Naive thymus-derived CD4-positive, alpha-beta T cell (primary cell): ENCODE measurements at regions not wholly inside any gene's neighbourhood (a gene's known extent, or its start where the extent isn't known, plus 50 kb on each side); places are given as distances from the start of the nearest gene placed in this dataset.
A peak's percentile ranks its signal among the peaks of the same experiment; 100 is the strongest.

Experiments used
- ATAC-seq: fragments of 150-1000 bp; cut with Tn5 transposase; 2 replicates; pipeline ENCODE4 v1.10.0; 2021; ENCODE audit warnings: mild to moderate bottlenecking, moderate library complexity
- CTCF ChIA-PET: fragments of 350-600 bp; sonication (Branson Sonifier 250); formaldehyde crosslinking; loops from one replicate; lab custom pipeline; 2021; ENCODE audit warnings: antibody characterized with exemption; lab: Charles Lee
- POLR2A ChIA-PET: fragments of 350-600 bp; sonication (Branson Sonifier 250); formaldehyde crosslinking; loops from one replicate; lab custom pipeline; 2021; ENCODE audit warnings: antibody characterized with exemption, inconsistent platforms; lab: Charles Lee
- DNase-seq, 9 donors: peaks; one replicate each; pipeline versions ENCODE4 v3.0.0 to v3.0.0-alpha.2; 2020 to 2022; ENCODE audit warnings: mixed read lengths in 1 of 9
- H3K27ac ChIP-seq: one replicate; pipeline ENCODE4 v1.7.0; 2013; ENCODE audit warnings: mild to moderate bottlenecking, low read depth, low read length, moderate library complexity
- H3K27me3 ChIP-seq, 2 donors: one replicate each; pipeline ENCODE4 v1.7.0; 2013; ENCODE audit warnings: low read length in 2 of 2, mild to moderate bottlenecking in 2 of 2, moderate library complexity in 2 of 2; ENCODE audit not compliant: control insufficient read depth in 2 of 2, insufficient read depth in 2 of 2
- H3K36me3 ChIP-seq, 3 experiments: 1 replicate in 2 of 3; 2 replicates in 1 of 3; pipeline ENCODE4 v1.7.0; 2013; ENCODE audit warnings: low read length in 3 of 3, mild to moderate bottlenecking in 3 of 3, moderate library complexity in 1 of 3; ENCODE audit not compliant: insufficient read depth in 3 of 3, control insufficient read depth in 2 of 3
- H3K4me1 ChIP-seq, 2 donors: one replicate each; pipeline ENCODE4 v1.7.0; 2013; ENCODE audit warnings: low read length in 2 of 2, mild to moderate bottlenecking in 2 of 2, moderate library complexity in 1 of 2; ENCODE audit not compliant: control insufficient read depth in 2 of 2, insufficient read depth in 2 of 2
- H3K4me3 ChIP-seq: 2 replicates; pipeline ENCODE4 v1.7.0; 2013; ENCODE audit warnings: mild to moderate bottlenecking, low read length
- H3K9me3 ChIP-seq, 3 experiments: 1 replicate in 2 of 3; 2 replicates in 1 of 3; pipeline ENCODE4 v1.7.0; 2013; ENCODE audit warnings: low read length in 3 of 3; ENCODE audit not compliant: control insufficient read depth in 2 of 3
- H3K27ac Mint-ChIP-seq, 9 donors: one replicate each; pipeline ENCODE4 v1.8.0; 2020 to 2022; ENCODE audit warnings: mixed read lengths in 9 of 9, mild to moderate bottlenecking in 8 of 9, moderate library complexity in 5 of 9, inconsistent platforms in 2 of 9
- H3K27me3 Mint-ChIP-seq, 5 donors: one replicate each; pipeline ENCODE4 v1.8.0; 2021 to 2022; ENCODE audit warnings: mixed read lengths in 5 of 5, mild to moderate bottlenecking in 1 of 5
- H3K36me3 Mint-ChIP-seq, 5 donors: one replicate each; pipeline ENCODE4 v1.8.0; 2020 to 2022; ENCODE audit warnings: mixed read lengths in 5 of 5, mild to moderate bottlenecking in 3 of 5, inconsistent platforms in 1 of 5
- H3K4me1 Mint-ChIP-seq, 7 donors: one replicate each; pipeline ENCODE4 v1.8.0; 2020 to 2022; ENCODE audit warnings: mixed read lengths in 7 of 7, mild to moderate bottlenecking in 3 of 7, inconsistent platforms in 1 of 7
- H3K4me3 Mint-ChIP-seq, 10 donors: one replicate each; pipeline ENCODE4 v1.8.0; 2020 to 2022; ENCODE audit warnings: mild to moderate bottlenecking in 10 of 10, mixed read lengths in 10 of 10, moderate library complexity in 6 of 10, inconsistent platforms in 2 of 10
- H3K9me3 Mint-ChIP-seq, 11 donors: one replicate each; pipeline ENCODE4 v1.8.0; 2020 to 2022; ENCODE audit warnings: mixed read lengths in 11 of 11, mild to moderate bottlenecking in 4 of 11, inconsistent platforms in 1 of 11, moderate library complexity in 1 of 11
- intact Hi-C, 2 donors: fragments of 100-400 bp; cut with micrococcal nuclease; formaldehyde crosslinking; loops; one replicate each; pipeline ENCODE4 v1.15.1; 2023

- H3K36me3 Mint-ChIP-seq = peaks cover 0 to 4% (median 0%) of the 10 kb centered on the region in 5 donors
- Histone ChIP-seq H3K36me3 (no peaks in the 10 kb centered on the region), H3K9me3 (peaks cover 0 to 3% (median 0%) of the 10 kb centered on the region in 3 experiments), H3K27me3 (no peaks in the 10 kb centered on the region), H3K27ac (no peak overlapping the region), H3K4me3 (no peak overlapping the region), H3K4me1 (no peaks in the 10 kb centered on the region)
- ATAC-seq = no peak
- no peaks in the 10 kb centered on the region for H3K4me1 Mint-ChIP-seq
- intact Hi-C loops = no loop called here
- H3K27me3 Mint-ChIP-seq = peaks cover 0 to 11% (median 4%) of the 10 kb centered on the region in 5 donors
- no peak for DNase-seq
- POLR2A ChIA-PET = no interaction called here
- no peak overlapping the region for H3K27ac Mint-ChIP-seq
- CTCF ChIA-PET = no interaction called here
- H3K9me3 Mint-ChIP-seq = peaks cover 0 to 28% (median 16%) of the 10 kb centered on the region in 11 donors
- no peak overlapping the region for H3K4me3 Mint-ChIP-seq
These were observed 160.9 kb upstream of the SMIM21 start for GRCh38 chr18:75588412-75588811.

- H3K9me3 ChIP-seq = no peaks in the 10 kb centered on the region
- Mint-ChIP-seq H3K36me3 (no peaks in the 10 kb centered on the region), H3K9me3 (peaks cover 0 to 17% (median 7%) of the 10 kb centered on the region in 11 donors), H3K27ac (no peak overlapping the region), H3K4me3 (no peak overlapping the region), H3K4me1 (no peaks in the 10 kb centered on the region), H3K27me3 (peaks cover 0 to 16% (median 7%) of the 10 kb centered on the region in 5 donors)
- no peak for DNase-seq
- no peak for ATAC-seq
- intact Hi-C loops = no loop called here
- H3K4me1 ChIP-seq = no peaks in the 10 kb centered on the region
- H3K36me3 ChIP-seq = no peaks in the 10 kb centered on the region
- CTCF ChIA-PET = no interaction called here
- H3K4me3 ChIP-seq = no peak overlapping the region
- H3K27ac ChIP-seq = no peak overlapping the region
- POLR2A ChIA-PET = no interaction called here
- H3K27me3 ChIP-seq = no peaks in the 10 kb centered on the region
These were observed 159.6 kb upstream of the SMIM21 start for GRCh38 chr18:75587131-75587530.

DNA sequence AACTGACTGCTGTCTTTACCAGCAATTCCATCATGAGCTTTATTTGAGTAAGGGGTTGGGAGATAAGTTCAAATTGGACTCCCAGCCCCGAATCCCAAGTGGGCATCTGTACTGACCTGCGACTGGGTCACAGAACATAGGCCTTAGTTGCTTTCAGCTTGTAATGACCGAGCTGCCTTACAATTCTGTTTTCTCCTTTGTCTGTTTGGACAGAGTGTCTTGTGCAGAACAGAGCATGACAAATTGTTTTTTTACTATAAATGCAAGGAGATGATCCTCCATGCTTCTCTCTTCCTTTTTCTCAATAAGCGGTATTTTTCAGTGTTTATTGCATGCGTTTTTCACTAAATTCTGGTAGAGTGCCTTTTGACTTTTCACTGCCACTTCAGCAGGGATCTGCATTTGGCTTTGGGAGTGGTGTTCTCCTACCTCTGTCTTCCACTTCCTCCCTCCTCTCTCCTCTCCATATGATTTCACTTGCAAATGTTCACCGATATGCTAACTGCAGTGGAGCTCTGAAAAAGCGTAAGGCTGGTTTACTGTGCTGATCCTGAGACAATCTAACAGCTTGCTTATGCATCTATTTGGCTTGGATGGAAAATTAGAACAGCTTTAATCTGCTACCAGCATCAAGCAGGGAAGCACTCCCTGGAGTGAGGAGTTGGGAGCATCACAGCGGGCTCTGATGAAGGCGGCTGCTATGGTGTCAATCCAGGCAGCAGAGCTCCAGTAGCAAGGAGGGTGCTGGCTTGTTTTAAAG is 158.8 kb upstream of the SMIM21 start:
- ATAC-seq = no peak
- intact Hi-C loops = no loop called here
- Histone ChIP-seq H3K27ac (no peak overlapping the region), H3K36me3 (no peaks in the 10 kb centered on the region), H3K4me3 (no peak overlapping the region), H3K4me1 (no peaks in the 10 kb centered on the region), H3K27me3 (no peaks in the 10 kb centered on the region), H3K9me3 (no peaks in the 10 kb centered on the region)
- peaks cover 0 to 8% (median 2%) of the 10 kb centered on the region in 11 donors for H3K9me3 Mint-ChIP-seq
- DNase-seq = no peak
- no peak overlapping the region for H3K4me3 Mint-ChIP-seq
- H3K4me1 Mint-ChIP-seq = no peaks in the 10 kb centered on the region
- peaks cover 0 to 16% (median 7%) of the 10 kb centered on the region in 5 donors for H3K27me3 Mint-ChIP-seq
- no peaks in the 10 kb centered on the region for H3K36me3 Mint-ChIP-seq
- ChIA-PET CTCF (no interaction called here), POLR2A (no interaction called here)
- H3K27ac Mint-ChIP-seq = no peak overlapping the region

DNA sequence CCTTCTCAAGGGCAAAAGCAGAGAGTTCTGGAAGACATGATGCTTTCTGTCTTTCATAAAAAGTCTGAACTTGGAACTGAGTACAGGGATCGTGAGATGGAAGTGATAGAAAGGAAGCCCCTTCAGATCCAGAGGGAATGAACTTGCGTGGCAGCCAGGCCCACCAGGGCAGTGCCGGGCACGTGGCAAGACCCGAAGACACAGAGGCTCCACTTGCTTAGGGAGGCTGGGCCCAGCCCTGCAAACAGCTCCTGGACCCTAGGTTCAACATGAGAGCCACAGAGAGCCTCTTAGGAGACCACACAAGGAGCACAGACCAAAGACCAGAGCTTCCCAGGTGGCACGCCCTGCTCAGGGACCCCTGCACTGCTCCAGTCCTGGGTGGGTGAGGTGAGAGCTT is 155.4 kb upstream of the SMIM21 start:
- Histone ChIP-seq H3K4me1 (no peaks in the 10 kb centered on the region), H3K36me3 (no peaks in the 10 kb centered on the region), H3K4me3 (no peak overlapping the region), H3K27ac (no peak overlapping the region), H3K9me3 (no peaks in the 10 kb centered on the region), H3K27me3 (no peaks in the 10 kb centered on the region)
- no peaks in the 10 kb centered on the region for H3K4me1 Mint-ChIP-seq
- intact Hi-C loops = no loop called here
- no peak overlapping the region for H3K27ac Mint-ChIP-seq
- H3K4me3 Mint-ChIP-seq = no peak overlapping the region
- ChIA-PET POLR2A (no interaction called here), CTCF (no interaction called here)
- H3K27me3 Mint-ChIP-seq = peaks cover 0 to 16% (median 12%) of the 10 kb centered on the region in 5 donors
- H3K9me3 Mint-ChIP-seq = peaks cover 0 to 1% (median 0%) of the 10 kb centered on the region in 11 donors
- no peak for DNase-seq
- no peak for ATAC-seq
- no peaks in the 10 kb centered on the region for H3K36me3 Mint-ChIP-seq

GRCh38 chr18:75582406-75582821 is 154.9 kb upstream of the SMIM21 start:
- Histone ChIP-seq H3K4me1 (no peaks in the 10 kb centered on the region), H3K9me3 (no peaks in the 10 kb centered on the region), H3K27me3 (no peaks in the 10 kb centered on the region), H3K36me3 (no peaks in the 10 kb centered on the region), H3K4me3 (no peak overlapping the region), H3K27ac (no peak overlapping the region)
- no peak overlapping the region for H3K4me3 Mint-ChIP-seq
- POLR2A ChIA-PET = no interaction called here
- no peaks in the 10 kb centered on the region for H3K4me1 Mint-ChIP-seq
- intact Hi-C loops = no loop called here
- H3K27me3 Mint-ChIP-seq = peaks cover 0 to 16% (median 12%) of the 10 kb centered on the region in 5 donors
- ATAC-seq = no peak
- no peaks in the 10 kb centered on the region for H3K36me3 Mint-ChIP-seq
- H3K9me3 Mint-ChIP-seq = peaks cover 0 to 1% (median 0%) of the 10 kb centered on the region in 11 donors
- DNase-seq = no peak
- CTCF ChIA-PET = no interaction called here
- H3K27ac Mint-ChIP-seq = no peak overlapping the region

DNA sequence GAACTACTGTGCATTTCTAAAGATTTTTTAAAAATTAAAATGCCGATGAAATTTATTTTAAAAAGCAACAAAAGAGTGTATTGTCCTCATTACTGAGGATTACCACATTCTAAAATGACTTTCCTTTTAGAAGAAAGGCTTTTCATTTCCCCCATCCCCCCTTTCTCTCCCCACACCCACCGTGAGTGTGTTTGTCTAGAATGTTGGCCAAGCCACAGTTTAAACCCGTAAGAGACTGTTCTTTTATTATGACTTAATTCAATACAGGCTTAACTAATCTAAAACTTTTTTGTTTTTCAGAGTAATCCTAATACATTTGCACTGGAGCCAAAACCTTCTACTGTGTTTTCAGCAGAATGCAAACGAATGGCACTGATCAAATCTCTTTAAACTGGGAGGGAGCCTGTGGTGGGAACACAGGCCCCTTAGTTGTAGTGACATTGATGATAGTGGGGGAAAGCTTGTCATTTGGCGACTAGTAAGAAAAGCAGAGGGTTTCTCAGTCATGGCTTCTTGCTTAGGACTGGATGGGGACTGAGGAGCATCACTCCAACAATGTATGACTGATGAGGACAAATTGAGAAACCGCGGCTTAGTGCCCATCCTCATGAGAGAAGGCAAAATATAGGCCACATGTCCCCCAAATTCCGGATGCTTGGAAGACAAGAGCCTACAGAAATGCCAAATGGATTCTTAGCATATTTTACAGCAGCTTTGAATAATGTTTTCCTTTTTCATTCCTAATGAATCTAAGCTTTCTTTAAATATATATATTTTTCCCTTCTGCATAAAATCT is 154.0 kb upstream of the SMIM21 start:
- Histone ChIP-seq H3K27ac (no peak overlapping the region), H3K27me3 (no peaks in the 10 kb centered on the region), H3K4me3 (no peak overlapping the region), H3K9me3 (no peaks in the 10 kb centered on the region), H3K4me1 (no peaks in the 10 kb centered on the region), H3K36me3 (no peaks in the 10 kb centered on the region)
- peaks cover 0 to 16% (median 12%) of the 10 kb centered on the region in 5 donors for H3K27me3 Mint-ChIP-seq
- no peak for DNase-seq
- H3K27ac Mint-ChIP-seq = peak overlapping the region in 1 of 9 donors; percentile 3
- ChIA-PET POLR2A (no interaction called here), CTCF (no interaction called here)
- H3K4me1 Mint-ChIP-seq = no peaks in the 10 kb centered on the region
- no peak overlapping the region for H3K4me3 Mint-ChIP-seq
- no peaks in the 10 kb centered on the region for H3K36me3 Mint-ChIP-seq
- ATAC-seq = no peak
- peaks cover 0 to 1% (median 0%) of the 10 kb centered on the region in 11 donors for H3K9me3 Mint-ChIP-seq
- intact Hi-C loops = no loop called here
